Activated CD4-positive, CD25-positive, alpha-beta regulatory T cell treated with anti-CD3 and anti-CD28 coated beads, Interleukin-2, amount 50 U/mL, for 24 hours (primary cell): ENCODE measurements at regions not wholly inside any gene's neighbourhood (a gene's known extent, or its start where the extent isn't known, plus 50 kb on each side); places are given as distances from the start of the nearest gene placed in this dataset.
"Not testable (repeated sequence)": the region's sequence is repeated elsewhere in the genome, so short reads cannot be mapped to it uniquely, and the experiment has no call there.

Source experiments
- ATAC-seq, 2 donors: fragments of 150-1000 bp; cut with Tn5 transposase; one replicate each; pipeline ENCODE4 v1.10.0; 2021; ENCODE audit warnings: mild to moderate bottlenecking in 1 of 2, moderate library complexity in 1 of 2

DNA sequence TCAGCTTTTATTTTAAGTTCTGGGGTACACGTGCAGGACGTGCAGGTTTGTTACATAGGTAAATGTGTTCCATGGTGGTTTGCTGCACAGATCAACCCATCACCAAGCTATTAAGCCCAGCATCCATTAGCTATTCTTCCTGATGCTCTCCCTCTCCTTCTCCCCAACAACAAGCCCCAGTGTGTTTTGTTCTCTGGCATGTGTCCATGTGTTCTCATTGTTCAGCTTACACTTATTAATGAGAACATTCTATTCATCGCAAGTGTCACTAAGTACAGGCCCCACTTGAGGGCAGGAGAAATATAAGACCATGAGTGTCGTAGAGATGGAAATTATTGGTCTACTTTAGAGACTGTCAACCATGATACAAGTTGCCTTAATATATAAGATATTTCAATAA lies 615.1 kb downstream of the CDH8 start:
- no peak for ATAC-seq

- ATAC-seq, result no peak
Observed at GRCh38 chr16:61419791-61420190, 616.4 kb downstream of the CDH8 start.

GRCh38 chr16:61418802-61419201 lies 617.4 kb downstream of the CDH8 start:
- ATAC-seq, result not testable (repeated sequence)

- ATAC-seq, result no peak
Observed at GRCh38 chr16:61415126-61415525, 621.1 kb downstream of the CDH8 start.

- no peak for ATAC-seq
Observed at GRCh38 chr16:61413021-61413420, 623.2 kb downstream of the CDH8 start.

DNA sequence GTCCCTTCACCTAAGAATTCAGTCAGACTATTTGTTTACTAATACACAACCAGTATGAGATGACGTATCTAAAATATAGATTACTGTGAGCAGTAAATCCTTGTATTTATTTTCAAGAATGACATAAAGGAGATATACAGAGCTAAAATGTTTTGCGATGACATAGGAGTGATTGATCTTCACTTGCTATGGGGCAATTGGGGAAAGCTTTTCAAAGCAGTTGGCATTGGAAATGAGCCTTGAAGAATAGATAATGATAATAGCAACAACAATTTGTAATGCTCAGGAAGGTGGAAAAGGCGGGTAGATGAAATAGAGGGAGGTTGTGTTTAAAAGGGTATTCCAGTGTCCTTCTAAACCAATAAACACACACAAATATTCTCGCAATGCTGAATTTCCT lies 623.7 kb downstream of the CDH8 start:
- no peak for ATAC-seq

GRCh38 chr16:61409604-61410003 lies 626.6 kb downstream of the CDH8 start:
- ATAC-seq, result no peak

DNA sequence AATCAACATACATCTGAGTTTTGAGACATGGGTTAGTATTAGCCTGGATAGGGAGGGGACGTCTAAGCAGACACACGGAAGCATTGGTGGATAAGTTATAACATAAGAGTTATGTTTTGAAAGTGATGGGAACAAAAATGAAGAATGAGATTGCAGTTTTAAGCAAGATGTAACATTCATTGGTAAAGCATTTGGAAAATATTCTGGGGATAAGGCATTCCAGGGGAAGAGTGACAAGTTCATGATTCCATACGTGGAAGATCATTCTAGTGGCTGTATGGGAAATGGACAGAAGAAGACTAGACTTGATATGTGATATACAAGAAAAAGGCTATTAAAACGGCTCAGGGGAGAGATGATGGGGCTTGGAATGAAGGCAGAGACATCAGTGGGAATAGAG lies 632.9 kb downstream of the CDH8 start:
- no peak for ATAC-seq

DNA sequence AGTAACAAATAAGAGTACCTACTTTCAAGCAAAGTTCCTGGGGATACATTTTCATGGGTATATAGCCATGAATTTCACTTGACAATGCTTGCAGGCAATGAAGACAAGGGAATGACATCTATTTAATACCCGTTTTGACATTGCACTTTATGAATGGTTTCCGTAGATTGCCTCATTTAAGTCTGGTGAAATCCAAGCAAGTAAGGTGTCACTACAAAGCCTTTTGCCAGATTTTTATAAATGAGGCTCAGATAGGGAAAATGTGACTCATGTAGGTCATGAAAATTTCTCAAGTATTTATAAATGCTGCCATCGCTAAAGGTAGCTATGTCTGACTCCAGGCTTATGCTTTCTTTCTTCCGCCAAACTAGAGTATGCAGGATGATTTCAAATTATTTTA lies 644.3 kb downstream of the CDH8 start:
- ATAC-seq, result no peak

GRCh38 chr16:61390965-61391637 lies 645.1 kb downstream of the CDH8 start:
- ATAC-seq, result no peak

DNA sequence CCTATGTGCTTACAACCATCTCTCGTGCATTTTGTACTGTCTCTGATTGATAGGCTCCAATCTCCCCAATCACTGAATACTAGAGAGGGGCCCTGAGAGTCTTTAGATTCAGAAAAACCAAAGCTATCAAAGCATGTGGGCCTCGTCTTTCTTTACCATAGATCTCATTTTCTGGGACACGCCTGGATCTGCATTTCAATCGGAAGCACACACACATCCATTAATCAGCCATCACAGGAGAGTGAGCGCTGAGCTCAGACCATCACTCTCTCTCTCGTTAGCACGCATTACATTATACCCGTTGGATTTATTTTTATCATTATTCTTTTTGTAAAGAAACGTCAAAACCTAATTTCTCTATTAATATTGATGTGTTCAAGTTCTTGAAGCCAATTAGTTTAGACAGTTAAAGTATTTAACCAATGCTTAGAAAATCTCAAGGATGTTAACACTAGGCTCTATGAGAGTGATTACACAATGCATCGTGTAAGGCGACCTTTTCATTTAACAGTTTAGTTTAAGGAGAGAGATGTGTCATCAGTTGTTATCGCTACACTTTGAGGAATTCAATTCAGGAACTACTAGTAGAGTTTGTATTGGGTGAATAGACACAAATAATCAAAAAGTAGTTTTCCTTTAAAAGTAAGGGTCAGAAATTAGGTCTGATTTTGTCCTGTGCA lies 650.7 kb downstream of the CDH8 start:
- ATAC-seq, result no peak

- ATAC-seq, result no peak
Observed at GRCh38 chr16:61382435-61382834, 653.8 kb downstream of the CDH8 start.

- ATAC-seq, result no peak
Observed at GRCh38 chr16:61379311-61379710, 656.9 kb downstream of the CDH8 start.

GRCh38 chr16:61374071-61374470 lies 662.2 kb downstream of the CDH8 start:
- no peak for ATAC-seq

- ATAC-seq, result no peak
Observed at GRCh38 chr16:61371881-61372280, 664.4 kb downstream of the CDH8 start.

- ATAC-seq, result no peak
Observed at GRCh38 chr16:61371388-61371787, 664.9 kb downstream of the CDH8 start.

- ATAC-seq, result no peak
Observed at GRCh38 chr16:61370564-61370963, 665.7 kb downstream of the CDH8 start.

DNA sequence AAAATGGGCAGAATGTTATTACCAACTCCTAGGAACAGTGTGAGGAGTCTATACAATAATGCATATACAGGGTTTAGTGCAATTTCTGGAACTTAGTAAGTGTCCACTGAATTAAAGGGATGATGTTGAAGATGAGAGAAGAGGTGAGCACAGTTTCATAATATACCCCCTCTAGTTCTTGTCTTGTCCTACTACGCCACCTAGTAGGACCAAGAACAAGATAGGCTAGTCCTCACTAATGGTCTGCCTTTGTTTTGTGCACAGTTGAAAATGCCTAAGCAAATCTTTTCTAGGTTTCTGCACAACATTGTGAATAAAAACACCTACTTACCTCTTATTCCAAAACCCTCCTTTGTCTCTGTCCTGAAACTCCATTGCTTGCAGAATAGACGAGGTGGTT lies 670.2 kb downstream of the CDH8 start:
- no peak for ATAC-seq

GRCh38 chr16:61364990-61365389 lies 671.2 kb downstream of the CDH8 start:
- ATAC-seq, result no peak

DNA sequence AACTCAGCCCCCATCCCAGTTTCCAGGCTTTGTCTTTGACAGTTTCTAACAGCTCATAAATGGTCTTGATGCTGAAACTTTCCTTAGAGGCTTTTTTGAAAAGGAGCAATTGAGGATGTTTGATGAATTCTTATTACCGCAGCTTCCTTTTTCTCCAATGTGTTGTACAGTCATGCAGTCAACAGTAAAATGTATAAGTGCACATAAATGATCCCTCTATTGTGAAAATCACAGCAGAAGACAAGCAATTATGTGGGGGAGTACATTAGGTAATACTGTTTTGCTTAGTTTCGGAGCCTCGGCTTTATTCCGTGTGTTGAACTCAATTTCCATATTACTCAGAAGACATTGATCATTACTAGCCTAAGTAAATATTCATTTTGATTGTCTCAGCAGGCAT lies 673.7 kb downstream of the CDH8 start:
- ATAC-seq, result no peak

DNA sequence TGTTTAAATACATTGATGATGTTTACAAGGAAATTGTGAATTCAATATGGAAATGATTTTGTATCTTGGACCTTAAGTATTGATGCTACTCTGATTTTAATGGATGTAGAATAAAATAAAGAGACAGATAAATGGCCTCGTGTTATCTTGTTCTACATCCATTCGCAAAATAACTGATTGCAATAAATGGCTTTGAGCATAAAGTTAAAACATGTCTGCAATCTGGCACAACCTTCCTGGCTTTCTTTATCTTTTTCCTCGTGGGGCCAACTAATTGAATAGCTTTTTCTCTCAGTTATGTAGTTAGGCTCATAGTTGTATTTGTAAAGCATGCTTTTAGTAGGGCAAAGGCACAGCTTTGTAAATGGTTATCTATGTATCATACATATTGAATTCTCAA lies 691.4 kb downstream of the CDH8 start:
- no peak for ATAC-seq

DNA sequence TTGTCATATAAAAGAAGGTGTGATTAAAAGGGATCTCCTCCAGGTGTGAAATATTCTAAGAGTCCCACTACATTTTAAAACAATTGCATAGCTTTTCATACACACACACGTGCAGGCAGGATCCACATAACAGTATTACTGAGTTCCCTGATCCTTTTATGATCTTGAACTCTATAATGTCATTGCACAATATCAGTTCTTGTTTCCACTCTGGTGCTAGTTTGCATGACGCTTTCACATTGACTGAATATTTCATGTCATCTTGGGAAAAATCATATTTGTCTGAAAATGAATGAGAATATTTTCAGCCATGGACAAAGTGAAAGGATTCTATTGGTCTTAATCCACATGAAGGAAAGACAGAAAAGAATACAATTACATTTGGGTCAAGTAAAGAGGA lies 703.8 kb downstream of the CDH8 start:
- no peak for ATAC-seq

DNA sequence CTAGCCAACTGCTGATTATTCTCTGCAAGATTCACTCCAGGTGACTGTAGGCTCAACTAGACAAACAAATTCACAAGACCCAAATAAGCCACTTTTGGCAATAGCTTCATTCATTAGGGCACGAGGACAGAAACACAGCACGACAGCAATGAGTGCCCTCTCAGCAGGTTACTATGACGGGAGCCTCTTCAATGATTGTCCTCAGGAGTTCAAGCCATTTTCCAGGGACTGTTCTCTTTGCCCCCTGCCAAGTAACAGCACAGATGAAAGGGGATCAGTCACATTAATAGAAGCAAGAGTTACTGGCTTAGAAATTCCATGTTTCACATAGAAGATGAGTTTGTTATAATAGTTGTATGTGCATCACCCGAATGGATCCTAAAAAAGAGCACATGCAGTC lies 712.2 kb downstream of the CDH8 start:
- no peak for ATAC-seq

- ATAC-seq, result no peak
Observed at GRCh38 chr16:61323456-61323855, 712.8 kb downstream of the CDH8 start.

DNA sequence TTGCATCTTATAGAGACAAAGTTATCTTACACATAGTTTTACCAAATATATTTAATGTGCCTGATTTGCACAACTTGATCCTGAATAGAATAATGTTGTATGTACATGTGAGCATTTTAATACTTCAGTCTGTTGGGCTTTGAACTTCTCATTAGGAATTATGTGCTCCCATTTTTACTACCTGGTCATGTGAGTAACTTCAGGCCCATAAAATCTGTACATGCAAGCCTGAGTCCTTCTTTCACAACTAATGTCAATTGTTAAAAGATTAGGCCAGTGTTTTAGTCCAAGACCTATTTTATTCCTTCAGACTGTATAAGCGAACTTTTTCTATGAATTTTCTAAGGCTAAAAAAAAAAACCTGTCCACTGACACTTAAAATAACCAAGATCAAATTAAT lies 715.4 kb downstream of the CDH8 start:
- ATAC-seq, result no peak
